Activated naive CD4-positive, alpha-beta T cell treated with anti-CD3 and anti-CD28 coated beads, Interleukin-2, amount 50 U/mL, for 72 hours (primary cell): ENCODE measurements at regions not wholly inside any gene's neighbourhood (a gene's known extent, or its start where the extent isn't known, plus 50 kb on each side); places are given as distances from the start of the nearest gene placed in this dataset.
"Not testable (repeated sequence)": the region's sequence is repeated elsewhere in the genome, so short reads cannot be mapped to it uniquely, and the experiment has no call there.

Source experiments
- ATAC-seq, 2 donors: fragments of 150-1000 bp; cut with Tn5 transposase; 2 replicates each; pipeline ENCODE4 v1.10.0; 2021; ENCODE audit warnings: mild to moderate bottlenecking in 2 of 2, moderate library complexity in 2 of 2
- DNase-seq, 2 donors: peaks; one replicate each; pipeline ENCODE4 v3.0.0; 2021 to 2022; ENCODE audit warnings: low spot score in 2 of 2
- H3K27ac Mint-ChIP-seq, 2 donors: one replicate each; pipeline ENCODE4 v1.8.0; 2022; ENCODE audit warnings: mild to moderate bottlenecking in 2 of 2, mixed read lengths in 2 of 2
- H3K36me3 Mint-ChIP-seq, 2 donors: one replicate each; pipeline ENCODE4 v1.8.0; 2022; ENCODE audit warnings: mixed read lengths in 2 of 2
- H3K9me3 Mint-ChIP-seq, 2 donors: one replicate each; pipeline ENCODE4 v1.8.0; 2022; ENCODE audit warnings: mixed read lengths in 2 of 2

DNA sequence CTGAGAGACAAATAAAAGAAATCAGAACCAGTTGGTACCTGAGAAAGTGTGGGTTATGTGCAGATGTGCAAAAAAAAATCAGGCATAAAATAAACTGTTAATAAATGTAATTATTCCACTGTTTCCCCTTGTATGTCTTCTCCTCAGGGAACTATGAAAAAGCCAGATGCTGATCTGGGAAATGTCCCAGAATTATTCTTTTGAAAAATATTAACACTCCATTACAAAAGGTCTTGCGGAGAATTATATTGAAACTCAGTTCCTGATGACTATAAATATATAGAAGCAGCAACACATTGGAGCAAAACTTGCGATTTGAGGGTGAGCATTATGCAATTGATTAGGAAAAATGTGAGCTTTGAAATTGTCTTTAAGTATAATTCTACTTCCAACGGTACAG lies 433.3 kb upstream of the KLF12 start:
- no peak for ATAC-seq
- no peak for DNase-seq
- H3K27ac Mint-ChIP-seq, result no peak overlapping the region
- peaks cover 0 to 5% of the 10 kb centered on the region in 2 donors for H3K9me3 Mint-ChIP-seq
- no peaks in the 10 kb centered on the region for H3K36me3 Mint-ChIP-seq

DNA sequence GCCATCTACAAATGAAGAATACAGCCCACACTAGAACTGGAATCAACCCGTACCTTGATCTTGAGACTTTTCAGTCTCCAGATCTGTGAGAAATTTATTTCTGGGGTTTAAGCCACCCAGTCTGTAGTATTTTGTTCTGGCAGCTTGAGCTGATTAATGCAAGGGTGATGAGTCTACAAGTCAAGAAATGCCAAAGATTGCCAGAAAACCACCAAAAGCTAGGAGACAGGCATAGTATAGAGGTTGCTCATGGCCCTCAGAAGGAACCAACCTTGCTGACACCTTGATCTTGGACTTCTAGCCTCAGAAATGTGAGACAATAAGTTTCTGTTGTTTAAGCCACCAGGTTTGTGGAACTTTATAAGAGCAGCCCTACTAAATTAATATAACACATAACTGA lies 428.2 kb upstream of the KLF12 start:
- no peak for DNase-seq
- H3K9me3 Mint-ChIP-seq, result peaks cover 0 to 5% of the 10 kb centered on the region in 2 donors
- no peak overlapping the region for H3K27ac Mint-ChIP-seq
- H3K36me3 Mint-ChIP-seq, result no peaks in the 10 kb centered on the region
- no peak for ATAC-seq

DNA sequence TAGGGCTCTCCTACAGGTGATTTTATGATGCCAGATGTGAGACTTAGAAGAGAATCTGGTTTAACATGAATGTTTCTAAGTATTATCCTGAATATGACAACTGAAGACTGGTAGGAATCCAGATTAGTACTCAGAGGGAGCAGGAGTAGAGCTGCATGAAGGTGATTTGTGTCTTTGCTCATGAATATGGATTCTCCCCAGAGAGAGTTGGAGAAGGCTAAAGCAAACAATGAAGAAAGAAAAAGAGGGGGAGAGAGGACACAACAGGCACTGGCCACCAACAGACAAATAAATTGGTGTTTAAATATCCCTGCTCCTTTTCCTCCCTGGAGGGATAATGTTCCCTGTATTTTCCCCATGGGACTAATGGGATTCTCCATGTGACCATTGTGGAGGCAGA lies 427.0 kb upstream of the KLF12 start:
- ATAC-seq (no peak), DNase-seq (no peak)
- Mint-ChIP-seq H3K9me3 (peaks cover 0 to 5% of the 10 kb centered on the region in 2 donors), H3K27ac (no peak overlapping the region), H3K36me3 (no peaks in the 10 kb centered on the region)

DNA sequence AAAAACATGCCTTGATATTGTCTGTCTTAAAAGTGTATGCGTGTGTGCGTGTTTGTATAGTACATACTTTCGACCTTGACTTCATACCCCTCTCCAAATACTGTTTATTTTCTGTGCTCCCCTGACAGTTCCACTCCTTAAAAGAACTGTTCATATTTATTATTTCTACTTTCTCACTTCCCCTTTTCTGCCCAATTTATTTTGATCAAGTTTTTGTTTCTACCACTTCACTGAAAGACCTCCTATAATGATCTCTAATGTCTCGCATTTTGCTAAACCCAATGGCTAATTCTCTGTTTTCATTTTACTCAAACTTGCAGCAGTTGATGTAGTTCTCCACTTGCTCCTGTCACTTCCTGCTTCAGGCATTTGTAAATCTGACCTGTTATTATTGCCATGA lies 426.1 kb upstream of the KLF12 start:
- H3K36me3 Mint-ChIP-seq, result no peaks in the 10 kb centered on the region
- no peak overlapping the region for H3K27ac Mint-ChIP-seq

DNA sequence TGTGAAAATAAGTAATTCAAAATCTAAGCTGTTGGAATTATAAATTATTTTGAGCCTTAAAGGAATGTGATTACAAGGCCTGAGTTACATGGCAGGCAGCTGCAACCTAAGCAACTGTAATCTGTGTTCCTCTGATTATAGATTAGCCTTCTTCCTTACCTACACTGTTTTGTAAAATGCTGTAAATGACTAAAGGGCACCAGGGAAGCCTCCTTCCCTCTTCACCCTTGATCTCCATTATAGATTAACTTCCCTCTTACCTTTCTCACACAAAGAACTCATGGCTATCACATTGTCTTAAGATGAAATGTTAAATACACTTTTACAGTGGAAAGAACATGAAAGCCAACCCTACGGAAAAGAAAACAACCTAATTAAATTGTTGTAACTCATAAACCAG lies 423.7 kb upstream of the KLF12 start:
- no peaks in the 10 kb centered on the region for H3K9me3 Mint-ChIP-seq
- no peak for ATAC-seq

More for the DNA sequence above, 426.1 kb upstream of the KLF12 start:
- ATAC-seq (no peak), DNase-seq (no peak)
- H3K9me3 Mint-ChIP-seq, result peaks cover 0 to 5% of the 10 kb centered on the region in 2 donors

DNA sequence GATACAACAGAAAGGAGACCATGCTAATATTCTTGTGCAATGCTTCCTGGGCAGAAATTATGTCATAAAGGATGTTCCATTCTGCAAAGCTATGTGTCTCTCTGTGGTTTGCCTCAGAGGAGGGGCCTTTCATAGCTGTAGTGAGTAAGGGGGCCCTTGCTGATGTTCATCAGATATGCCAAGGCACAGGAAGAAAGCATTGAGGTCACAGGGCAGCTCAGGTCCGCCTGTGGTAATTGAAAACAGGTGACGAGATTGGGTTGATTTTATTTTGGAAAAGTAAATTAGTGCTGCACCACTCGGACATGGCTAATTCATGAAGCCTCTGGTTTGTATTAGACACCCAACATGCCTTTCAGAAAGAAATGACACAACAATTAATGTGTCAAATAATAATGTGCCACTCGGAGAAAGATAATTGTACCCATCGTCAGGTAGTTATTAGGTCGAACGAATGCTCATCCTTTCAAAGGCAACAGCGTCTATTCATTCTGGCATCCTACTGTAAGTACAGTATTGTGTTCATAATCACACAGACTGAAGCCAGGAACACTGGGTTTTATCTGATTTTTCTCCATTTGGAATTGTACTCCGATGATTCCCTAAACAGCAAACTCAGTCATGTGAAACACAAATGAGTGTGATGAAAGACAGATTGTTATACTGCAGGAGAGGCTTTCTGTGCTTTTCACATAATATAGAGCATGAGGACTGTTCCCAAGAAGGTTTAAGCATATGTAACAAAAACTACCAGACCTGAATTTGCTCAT lies 421.6 kb upstream of the KLF12 start:
- no peak for ATAC-seq
- H3K36me3 Mint-ChIP-seq, result no peaks in the 10 kb centered on the region
- no peaks in the 10 kb centered on the region for H3K9me3 Mint-ChIP-seq
- no peak overlapping the region for H3K27ac Mint-ChIP-seq
- DNase-seq, result no peak

More for the DNA sequence above, 423.7 kb upstream of the KLF12 start:
- Mint-ChIP-seq H3K36me3 (no peaks in the 10 kb centered on the region), H3K27ac (no peak overlapping the region)
- DNase-seq, result no peak

DNA sequence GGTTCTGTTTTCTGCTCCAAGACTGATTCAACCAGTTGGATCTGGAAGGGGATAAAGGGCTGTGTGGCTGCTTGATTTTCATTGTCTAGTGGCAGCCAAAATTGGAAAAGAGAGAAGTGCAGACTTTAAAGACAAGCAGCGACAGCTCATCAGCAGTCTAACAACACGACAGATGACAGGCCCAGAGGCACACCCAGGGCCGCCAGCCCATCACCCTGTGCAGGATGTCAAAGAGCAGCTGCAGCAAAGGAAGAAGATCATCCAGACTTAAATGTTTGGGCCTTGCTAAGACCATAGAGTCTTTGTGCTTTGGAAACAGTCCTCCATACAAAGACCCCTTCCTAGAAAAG lies 421.0 kb upstream of the KLF12 start:
- DNase-seq, result no peak
- H3K9me3 Mint-ChIP-seq, result no peaks in the 10 kb centered on the region

DNA sequence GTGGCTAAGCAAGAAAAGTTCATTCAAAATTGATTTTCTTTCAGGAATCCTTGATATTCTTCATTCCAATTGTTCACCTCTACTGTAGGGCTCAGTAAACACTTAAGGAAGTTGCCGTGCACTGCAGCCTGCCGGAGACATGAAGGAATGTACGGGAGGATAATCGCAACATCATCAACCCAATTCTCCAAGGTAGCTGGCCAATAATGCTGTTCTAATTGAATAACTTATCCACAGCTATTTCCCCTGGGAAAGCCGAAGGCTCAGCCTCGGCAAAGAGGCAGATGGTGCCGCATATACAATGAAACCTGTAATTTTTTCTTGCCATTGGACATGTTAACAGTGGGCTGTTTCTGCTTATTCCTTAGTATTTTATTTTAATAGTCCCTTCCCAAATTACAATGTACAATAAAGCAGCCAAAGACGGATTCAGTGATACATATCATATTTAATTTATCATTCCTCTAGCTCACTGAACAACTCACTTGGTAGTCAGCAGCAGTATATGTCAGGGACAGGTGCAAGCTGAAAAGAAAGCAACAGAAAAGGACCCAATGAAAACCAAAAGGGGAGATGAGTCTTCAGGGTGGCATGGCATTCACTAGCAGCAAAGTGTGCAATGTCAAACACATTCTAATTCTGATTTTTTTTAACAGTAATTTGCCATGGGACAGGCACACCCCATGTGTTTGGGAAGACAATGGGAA lies 420.5 kb upstream of the KLF12 start:
- H3K9me3 Mint-ChIP-seq, result no peaks in the 10 kb centered on the region
- no peak overlapping the region for H3K27ac Mint-ChIP-seq
- DNase-seq (no peak), ATAC-seq (no peak)
- no peaks in the 10 kb centered on the region for H3K36me3 Mint-ChIP-seq

More for the DNA sequence above, 421.0 kb upstream of the KLF12 start:
- no peaks in the 10 kb centered on the region for H3K36me3 Mint-ChIP-seq
- no peak overlapping the region for H3K27ac Mint-ChIP-seq
- no peak for ATAC-seq

DNA sequence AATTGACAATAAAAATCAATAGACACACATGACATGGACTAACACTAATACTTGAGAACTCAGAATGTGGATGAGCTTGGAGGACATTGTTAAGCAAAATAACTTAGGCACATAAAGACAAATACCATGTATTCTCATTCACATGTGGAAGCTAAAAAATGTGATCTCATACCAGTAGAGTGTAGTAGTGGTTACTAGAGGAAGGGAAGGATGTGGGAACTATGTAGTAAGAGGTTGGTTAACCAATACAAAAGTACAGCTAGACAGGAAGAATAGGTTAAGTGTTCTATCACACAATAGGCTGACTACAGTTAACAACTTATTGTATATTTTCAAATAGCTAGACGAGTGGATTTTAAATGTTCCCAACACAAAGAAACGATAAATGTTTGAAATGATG lies 415.8 kb upstream of the KLF12 start:
- peak; percentile 51 to 58 for ATAC-seq
- Mint-ChIP-seq H3K36me3 (no peaks in the 10 kb centered on the region), H3K9me3 (no peaks in the 10 kb centered on the region), H3K27ac (no peak overlapping the region)
- no peak for DNase-seq

DNA sequence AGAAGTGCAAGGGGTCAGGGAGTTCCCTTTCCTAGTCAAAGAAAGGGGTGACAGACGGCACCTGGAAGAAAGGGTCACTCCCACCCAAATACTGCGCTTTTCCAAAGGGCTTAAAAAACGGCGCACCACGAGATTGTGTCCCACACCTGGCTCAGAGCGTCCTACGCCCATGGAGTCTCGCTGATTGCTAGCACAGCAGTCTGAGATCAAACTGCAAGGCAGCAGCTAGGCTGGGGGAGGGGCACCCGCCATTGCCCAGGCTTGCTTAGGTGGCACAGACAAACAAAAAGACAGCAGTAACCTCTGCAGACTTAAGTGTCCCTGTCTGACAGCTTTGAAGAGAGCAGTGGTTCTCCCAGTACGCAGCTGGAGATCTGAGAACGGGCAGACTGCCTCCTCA lies 402.4 kb upstream of the KLF12 start:
- not testable (repeated sequence) for H3K36me3 Mint-ChIP-seq, ATAC-seq, DNase-seq, H3K9me3 Mint-ChIP-seq, H3K27ac Mint-ChIP-seq

DNA sequence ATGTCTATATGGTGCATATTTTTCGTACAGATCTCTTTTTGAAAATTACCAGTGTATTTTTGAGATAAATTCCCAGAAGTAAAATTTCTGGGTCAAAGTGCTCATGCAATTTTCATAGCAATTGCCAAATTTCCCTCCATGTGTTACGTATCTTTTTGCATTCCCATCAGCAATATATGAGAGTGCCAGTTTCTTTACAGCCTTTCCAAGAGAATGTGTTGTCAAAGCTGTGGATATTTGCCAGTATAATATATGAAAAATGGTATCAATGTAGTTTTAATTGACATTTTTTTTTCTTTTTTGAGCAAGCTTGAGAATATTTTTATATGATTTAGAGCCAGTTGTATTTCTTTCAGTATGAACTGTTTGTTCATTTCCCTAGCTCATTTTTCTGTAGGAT lies 399.0 kb upstream of the KLF12 start:
- DNase-seq (no peak), ATAC-seq (no peak)
- Mint-ChIP-seq H3K27ac (no peak overlapping the region), H3K36me3 (no peaks in the 10 kb centered on the region), H3K9me3 (peaks cover 0 to 4% of the 10 kb centered on the region in 2 donors)

DNA sequence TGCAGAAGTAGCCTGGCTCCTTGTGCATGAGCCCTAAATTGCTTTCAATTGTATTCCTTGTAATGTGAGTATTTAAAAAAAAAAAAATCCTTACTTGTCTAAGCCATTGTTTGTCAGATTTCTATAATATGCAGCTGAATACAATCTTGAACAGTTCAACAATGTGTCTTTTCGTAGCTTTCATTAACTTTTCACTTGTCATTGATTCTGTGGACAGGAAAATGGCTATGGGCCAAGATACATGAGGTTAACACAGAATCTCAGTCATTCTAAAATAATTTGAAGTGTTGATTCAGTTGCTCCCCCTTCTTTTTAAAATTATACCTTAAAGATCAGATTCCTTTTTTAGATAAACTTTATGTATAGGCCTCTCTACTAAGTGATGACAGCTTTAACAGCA lies 395.8 kb upstream of the KLF12 start:
- Mint-ChIP-seq H3K9me3 (peaks cover 0 to 6% of the 10 kb centered on the region in 2 donors), H3K27ac (no peak overlapping the region)

DNA sequence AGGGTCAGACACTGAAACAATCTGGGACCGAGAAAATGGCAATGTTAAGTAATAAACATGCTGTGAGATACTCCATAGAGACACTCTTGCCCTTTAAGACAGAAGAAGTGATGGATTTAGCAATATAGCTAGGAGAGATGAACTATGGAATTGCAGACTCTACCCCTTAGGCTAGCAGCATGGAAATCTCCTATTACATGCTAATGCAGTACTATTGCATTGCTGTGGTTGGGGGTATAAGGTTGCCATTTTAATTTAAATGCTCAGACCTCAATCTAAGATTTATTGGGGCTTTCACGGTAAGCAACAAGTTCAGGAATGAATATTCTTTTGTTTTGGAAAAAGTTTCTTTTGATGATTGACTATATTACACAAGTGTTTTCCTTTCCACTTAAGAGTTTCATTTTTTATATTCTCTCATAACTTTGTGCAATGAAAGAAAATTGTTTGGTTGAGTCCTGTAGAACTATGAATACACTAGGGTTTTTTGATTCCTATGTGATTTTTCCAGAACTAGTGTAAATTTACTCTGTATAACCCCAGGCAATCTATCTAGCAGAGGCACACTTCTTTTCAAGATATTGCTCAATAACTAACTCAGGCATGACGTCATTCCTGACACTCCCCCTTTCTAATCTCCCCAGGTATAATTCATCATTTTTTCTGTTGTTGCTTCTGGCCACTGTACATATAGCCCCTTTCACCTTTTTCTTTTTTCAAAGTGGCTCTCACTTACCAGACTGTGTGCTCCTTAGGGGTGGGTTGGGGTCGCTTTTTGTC lies 394.7 kb upstream of the KLF12 start:
- DNase-seq (no peak), ATAC-seq (no peak)
- H3K27ac Mint-ChIP-seq, result no peak overlapping the region
- H3K9me3 Mint-ChIP-seq, result peaks cover 0 to 6% of the 10 kb centered on the region in 2 donors
- H3K36me3 Mint-ChIP-seq, result no peaks in the 10 kb centered on the region

More for the DNA sequence above, 395.8 kb upstream of the KLF12 start:
- H3K36me3 Mint-ChIP-seq, result no peaks in the 10 kb centered on the region
- no peak for ATAC-seq
- no peak for DNase-seq

DNA sequence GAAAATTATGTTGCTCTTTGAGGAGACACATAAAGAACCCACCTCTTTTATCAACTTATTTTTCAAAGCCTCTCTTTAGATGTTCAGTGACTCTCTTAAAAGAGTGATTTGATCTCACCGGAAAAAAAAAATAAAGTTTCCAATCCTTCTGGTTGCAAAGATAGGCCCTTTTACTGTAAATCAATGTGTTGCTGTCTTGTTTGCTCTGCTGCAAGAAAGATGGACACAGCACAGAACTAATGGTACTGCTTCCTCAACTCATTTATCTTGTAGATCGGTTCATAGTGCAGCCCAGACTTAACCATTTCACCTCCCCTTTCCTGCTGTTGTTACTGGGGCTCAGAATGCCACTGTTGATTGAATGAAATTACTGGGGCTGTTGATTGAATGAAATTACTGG lies 388.9 kb upstream of the KLF12 start:
- Mint-ChIP-seq H3K27ac (no peak overlapping the region), H3K36me3 (no peaks in the 10 kb centered on the region), H3K9me3 (peaks cover 0 to under 1% of the 10 kb centered on the region in 2 donors)
- ATAC-seq (no peak), DNase-seq (no peak)

DNA sequence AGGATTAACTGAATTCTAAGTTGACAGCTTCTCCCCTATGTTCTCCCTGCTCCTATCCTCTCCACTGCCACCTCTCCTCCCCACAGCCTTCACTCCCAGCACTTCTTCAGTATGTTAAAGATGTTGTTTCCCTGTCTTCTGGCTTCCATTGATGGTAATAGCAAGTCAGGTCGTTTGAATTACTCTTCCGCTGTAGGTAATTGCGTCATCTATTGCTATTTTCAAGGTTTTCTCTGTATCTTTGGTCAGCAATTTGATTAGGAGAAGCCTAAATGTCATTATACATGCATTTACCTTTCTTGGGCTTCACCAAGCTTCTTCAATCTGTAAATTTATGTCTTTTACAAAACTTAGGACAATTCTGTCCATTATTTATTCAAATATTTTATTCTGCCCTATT lies 377.3 kb upstream of the KLF12 start:
- ATAC-seq (no peak), DNase-seq (no peak)
- H3K9me3 Mint-ChIP-seq, result peaks cover 4 to 6% of the 10 kb centered on the region in 2 donors
- H3K36me3 Mint-ChIP-seq, result peaks cover 6 to 9% of the 10 kb centered on the region in 2 donors
- no peak overlapping the region for H3K27ac Mint-ChIP-seq

DNA sequence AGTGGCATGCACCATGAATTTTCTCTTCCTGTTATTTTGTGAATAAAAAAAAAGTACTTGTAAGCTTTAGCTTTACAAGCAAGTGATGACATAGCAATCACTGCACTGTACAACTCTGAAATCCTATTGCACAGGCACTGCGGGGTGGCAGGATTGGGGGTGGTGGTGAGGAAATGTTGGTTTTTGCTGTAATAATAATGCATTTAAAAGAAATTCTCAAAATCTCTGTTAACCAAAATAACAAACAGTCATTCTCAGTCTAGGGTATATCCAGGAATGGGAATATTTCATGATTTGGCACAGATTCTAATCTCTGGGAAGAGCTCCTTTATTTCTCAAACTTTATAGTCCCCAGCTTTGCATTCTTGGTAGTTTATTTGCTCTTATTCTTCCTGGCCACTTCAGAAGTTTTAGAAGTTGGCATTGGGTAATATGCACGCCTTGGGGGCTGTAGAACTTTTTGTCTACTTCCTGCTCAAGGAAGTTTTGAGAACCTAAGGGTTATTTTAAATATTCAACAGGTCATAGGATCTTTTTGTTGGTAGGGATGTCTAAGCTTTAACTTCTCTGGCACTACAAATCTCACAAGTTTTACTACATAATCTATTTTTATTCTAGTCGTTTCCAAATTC lies 353.0 kb upstream of the KLF12 start:
- Mint-ChIP-seq H3K9me3 (peaks cover 0 to 3% of the 10 kb centered on the region in 2 donors), H3K36me3 (no peaks in the 10 kb centered on the region), H3K27ac (no peak overlapping the region)
- ATAC-seq (no peak), DNase-seq (no peak)

DNA sequence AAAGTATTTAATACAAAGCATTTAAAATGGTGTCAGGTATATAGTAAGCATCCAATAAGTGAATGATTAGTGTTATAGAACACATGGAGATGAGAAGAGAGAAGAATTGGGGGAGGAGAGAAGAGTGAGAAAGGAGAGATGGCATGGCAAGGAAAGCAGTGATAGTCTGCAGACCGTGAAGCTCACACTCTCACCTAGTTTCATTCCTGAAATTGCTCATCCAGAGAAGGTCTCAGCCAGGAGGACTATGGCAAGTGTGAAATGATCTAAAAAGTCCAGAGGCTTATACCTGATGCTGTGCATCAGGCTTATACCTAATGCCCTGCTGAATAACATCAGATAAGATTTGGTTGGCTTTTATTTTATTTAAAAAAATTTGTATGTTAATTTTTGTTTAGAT lies 351.6 kb upstream of the KLF12 start:
- ATAC-seq, result peak in 1 of 2 donors; percentile 58
- no peak overlapping the region for H3K27ac Mint-ChIP-seq

More for the DNA sequence above, 351.6 kb upstream of the KLF12 start:
- DNase-seq, result no peak
- Mint-ChIP-seq H3K36me3 (no peaks in the 10 kb centered on the region), H3K9me3 (no peaks in the 10 kb centered on the region)
